ENCODE measurements at regions not wholly inside any gene's neighbourhood (a gene's known extent, or its start where the extent isn't known, plus 50 kb on each side); places are given as distances from the start of the nearest gene placed in this dataset.

DNA sequence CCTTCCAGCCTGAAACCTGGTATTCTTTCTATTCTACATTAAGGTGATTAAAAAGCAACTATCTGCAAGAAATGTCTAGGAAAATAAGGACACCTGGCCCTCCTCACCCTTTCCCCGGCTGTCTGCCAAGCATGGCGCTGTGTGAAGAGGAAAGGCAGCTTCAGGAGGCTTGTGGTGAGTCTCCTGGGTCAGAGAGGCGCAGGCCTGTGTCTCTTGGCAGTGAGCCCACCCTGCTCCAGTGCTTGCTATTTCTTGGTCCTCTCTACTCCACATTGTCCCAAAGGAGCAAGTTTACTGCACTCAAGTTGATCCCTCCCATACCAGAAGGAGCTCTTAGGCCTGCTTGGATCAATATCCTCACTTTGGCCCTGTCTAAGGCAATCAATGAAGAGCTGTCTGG, 520.7 kb upstream of the B3GAT1 start:
- DNase-seq (ENCODE audit: low spot score) (no peak), ATAC-seq (ENCODE audit: low read depth) (no peak)
- TF ChIP-seq, protein P1, sequence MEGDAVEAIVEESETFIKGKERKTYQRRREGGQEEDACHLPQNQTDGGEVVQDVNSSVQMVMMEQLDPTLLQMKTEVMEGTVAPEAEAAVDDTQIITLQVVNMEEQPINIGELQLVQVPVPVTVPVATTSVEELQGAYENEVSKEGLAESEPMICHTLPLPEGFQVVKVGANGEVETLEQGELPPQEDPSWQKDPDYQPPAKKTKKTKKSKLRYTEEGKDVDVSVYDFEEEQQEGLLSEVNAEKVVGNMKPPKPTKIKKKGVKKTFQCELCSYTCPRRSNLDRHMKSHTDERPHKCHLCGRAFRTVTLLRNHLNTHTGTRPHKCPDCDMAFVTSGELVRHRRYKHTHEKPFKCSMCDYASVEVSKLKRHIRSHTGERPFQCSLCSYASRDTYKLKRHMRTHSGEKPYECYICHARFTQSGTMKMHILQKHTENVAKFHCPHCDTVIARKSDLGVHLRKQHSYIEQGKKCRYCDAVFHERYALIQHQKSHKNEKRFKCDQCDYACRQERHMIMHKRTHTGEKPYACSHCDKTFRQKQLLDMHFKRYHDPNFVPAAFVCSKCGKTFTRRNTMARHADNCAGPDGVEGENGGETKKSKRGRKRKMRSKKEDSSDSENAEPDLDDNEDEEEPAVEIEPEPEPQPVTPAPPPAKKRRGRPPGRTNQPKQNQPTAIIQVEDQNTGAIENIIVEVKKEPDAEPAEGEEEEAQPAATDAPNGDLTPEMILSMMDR (IDR thresholded peaks at IDR 0.05; ENCODE audit: poor library complexity, severe bottlenecking) = no peak
- Histone ChIP-seq H3K9me3 (ENCODE audit: severe bottlenecking) (no peaks in the 10 kb centered on the region), H3K27me3 (ENCODE audit: insufficient read depth, poor library complexity, severe bottlenecking) (no peaks in the 10 kb centered on the region), H3K36me3 (ENCODE audit: low read depth) (no peaks in the 10 kb centered on the region), H3K4me1 (ENCODE audit: insufficient read depth, poor library complexity, severe bottlenecking) (no peaks in the 10 kb centered on the region), H3K4me3 (ENCODE audit: severe bottlenecking) (no peak overlapping the region), H3K27ac (ENCODE audit: poor library complexity, severe bottlenecking) (no peak overlapping the region)

DNA sequence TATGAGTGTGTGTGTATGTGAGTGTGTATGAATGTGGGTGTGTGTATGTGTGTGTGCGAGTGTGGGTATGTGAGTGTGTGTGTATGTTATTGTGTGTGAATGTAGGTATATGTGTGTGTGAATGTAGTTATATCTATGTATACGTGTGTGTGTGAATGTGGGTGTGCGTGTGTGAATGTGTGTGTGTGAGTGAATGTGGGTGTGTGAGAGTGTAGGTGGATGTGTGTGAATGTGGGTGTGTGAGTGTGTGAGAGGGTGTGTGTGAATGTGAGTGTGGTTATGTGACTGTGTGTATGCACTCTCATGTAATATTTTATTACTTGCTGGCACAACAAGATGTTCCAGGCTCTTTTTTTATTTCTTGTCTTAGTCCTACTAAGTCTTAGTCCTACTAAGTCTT, 513.4 kb upstream of the B3GAT1 start:
- Histone ChIP-seq H3K27me3 (ENCODE audit: insufficient read depth, poor library complexity, severe bottlenecking) (no peaks in the 10 kb centered on the region), H3K9me3 (ENCODE audit: severe bottlenecking) (no peaks in the 10 kb centered on the region), H3K4me1 (ENCODE audit: insufficient read depth, poor library complexity, severe bottlenecking) (no peaks in the 10 kb centered on the region), H3K4me3 (ENCODE audit: severe bottlenecking) (no peak overlapping the region), H3K27ac (ENCODE audit: poor library complexity, severe bottlenecking) (no peak overlapping the region), H3K36me3 (ENCODE audit: low read depth) (no peaks in the 10 kb centered on the region)
- DNase-seq (ENCODE audit: low spot score) (no peak), ATAC-seq (ENCODE audit: low read depth) (no peak)
- TF ChIP-seq, protein P1 (IDR thresholded peaks at IDR 0.05; ENCODE audit: poor library complexity, severe bottlenecking) = no peak

DNA sequence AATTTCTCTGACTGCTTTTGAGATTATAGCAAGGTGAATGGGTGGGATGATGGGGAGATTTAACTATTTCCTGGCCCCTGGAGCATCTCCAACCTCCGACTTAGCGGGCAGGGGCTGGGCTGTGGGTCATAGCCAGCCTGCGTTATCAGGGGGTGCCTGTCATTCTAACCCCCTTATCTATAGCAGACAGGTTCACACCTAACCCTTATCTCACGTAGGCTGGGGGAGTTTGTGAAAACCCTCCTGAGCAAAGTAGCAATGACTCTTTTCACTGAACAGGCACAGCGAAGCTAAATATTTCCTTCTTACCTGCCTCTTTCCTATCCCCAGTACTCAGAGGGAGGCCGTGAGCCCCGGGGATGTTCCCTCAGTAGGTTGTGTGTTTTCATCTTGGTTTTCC, 511.4 kb upstream of the B3GAT1 start:
- TF ChIP-seq, protein P1 (IDR thresholded peaks at IDR 0.05; ENCODE audit: poor library complexity, severe bottlenecking) = no peak
- Histone ChIP-seq H3K27ac (ENCODE audit: poor library complexity, severe bottlenecking) (no peak overlapping the region), H3K36me3 (ENCODE audit: low read depth) (no peaks in the 10 kb centered on the region), H3K27me3 (ENCODE audit: insufficient read depth, poor library complexity, severe bottlenecking) (no peaks in the 10 kb centered on the region), H3K4me3 (ENCODE audit: severe bottlenecking) (no peak overlapping the region), H3K4me1 (ENCODE audit: insufficient read depth, poor library complexity, severe bottlenecking) (no peaks in the 10 kb centered on the region), H3K9me3 (ENCODE audit: severe bottlenecking) (no peaks in the 10 kb centered on the region)
- DNase-seq (ENCODE audit: low spot score) = no peak
- no peak for ATAC-seq (ENCODE audit: low read depth)

DNA sequence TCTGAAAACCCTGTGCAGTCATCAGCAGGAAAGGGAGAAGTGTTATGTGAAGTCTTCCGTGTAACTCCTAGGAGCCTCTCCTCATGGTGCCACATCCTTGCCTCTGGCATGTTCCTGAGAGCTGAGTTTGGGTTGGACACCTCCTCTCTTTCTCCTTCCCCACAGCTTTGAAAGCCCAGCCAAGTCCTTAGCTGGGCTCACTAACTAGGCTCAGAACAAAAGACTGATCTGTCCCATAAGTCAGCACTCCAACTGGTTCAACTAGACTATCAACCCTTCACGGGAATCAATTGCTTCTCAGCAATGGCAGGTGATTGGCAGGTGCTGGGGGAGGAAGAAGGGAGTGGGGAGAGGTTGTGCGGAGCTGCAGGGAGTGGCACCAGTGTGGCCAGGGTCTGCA, 509.9 kb upstream of the B3GAT1 start:
- no peak overlapping the region for H3K27ac ChIP-seq (ENCODE audit: poor library complexity, severe bottlenecking)
- H3K27me3 ChIP-seq (ENCODE audit: insufficient read depth, poor library complexity, severe bottlenecking) = peaks cover 11% of the 10 kb centered on the region
- H3K9me3 ChIP-seq (ENCODE audit: severe bottlenecking) = no peaks in the 10 kb centered on the region
- ATAC-seq (ENCODE audit: low read depth) (no peak), DNase-seq (ENCODE audit: low spot score) (no peak)
- no peak overlapping the region for H3K4me3 ChIP-seq (ENCODE audit: severe bottlenecking)
- H3K36me3 ChIP-seq (ENCODE audit: low read depth) = no peaks in the 10 kb centered on the region
- TF ChIP-seq, protein P1 (IDR thresholded peaks at IDR 0.05; ENCODE audit: poor library complexity, severe bottlenecking) = no peak
- H3K4me1 ChIP-seq (ENCODE audit: insufficient read depth, poor library complexity, severe bottlenecking) = no peaks in the 10 kb centered on the region

DNA sequence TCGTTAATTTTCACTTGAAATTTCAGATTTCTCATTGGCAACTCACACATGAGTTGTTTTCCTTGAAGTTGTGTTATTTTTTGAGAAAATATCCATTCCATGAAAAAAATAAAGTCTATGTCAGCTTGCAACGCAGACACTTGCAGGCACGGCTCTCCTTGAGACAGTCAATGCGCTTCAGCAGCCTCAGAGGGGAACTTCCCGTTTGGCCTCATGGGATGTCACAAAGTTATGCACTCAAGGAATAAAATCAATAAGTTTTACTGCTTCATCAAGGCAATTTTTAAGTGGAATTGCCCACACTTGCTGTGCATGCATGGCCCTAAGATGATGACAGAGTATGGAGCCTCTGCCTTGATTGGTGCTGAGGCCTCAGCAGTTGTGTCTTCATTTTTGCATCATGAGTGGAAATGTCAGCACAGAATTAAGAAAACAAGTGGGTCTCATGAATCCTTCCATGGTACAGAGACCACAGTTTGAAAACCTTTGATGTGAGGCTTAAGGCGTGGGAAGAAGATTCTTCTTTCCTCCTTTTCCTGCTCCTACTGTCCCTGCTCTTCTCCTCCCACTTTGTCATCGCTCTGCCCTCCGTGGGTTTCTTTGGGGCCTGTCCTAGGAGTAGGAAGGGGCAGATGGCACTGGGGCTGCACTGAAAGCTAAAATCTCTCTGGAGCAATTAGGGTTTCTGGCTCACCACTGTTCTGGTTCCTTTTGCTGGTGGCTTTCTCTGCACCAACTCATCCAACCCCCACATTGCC, 509.0 kb upstream of the B3GAT1 start:
- Histone ChIP-seq H3K4me1 (ENCODE audit: insufficient read depth, poor library complexity, severe bottlenecking) (no peaks in the 10 kb centered on the region), H3K27me3 (ENCODE audit: insufficient read depth, poor library complexity, severe bottlenecking) (peaks cover 20% of the 10 kb centered on the region), H3K27ac (ENCODE audit: poor library complexity, severe bottlenecking) (no peak overlapping the region), H3K4me3 (ENCODE audit: severe bottlenecking) (no peak overlapping the region), H3K9me3 (ENCODE audit: severe bottlenecking) (no peaks in the 10 kb centered on the region), H3K36me3 (ENCODE audit: low read depth) (no peaks in the 10 kb centered on the region)
- ATAC-seq (ENCODE audit: low read depth) = no peak
- no peak for DNase-seq (ENCODE audit: low spot score)
- TF ChIP-seq, protein P1 (IDR thresholded peaks at IDR 0.05; ENCODE audit: poor library complexity, severe bottlenecking) = no peak
